ENCODE measurements at regions not wholly inside any gene's neighbourhood (a gene's known extent, or its start where the extent isn't known, plus 50 kb on each side); places are given as distances from the start of the nearest gene placed in this dataset.
"Not testable (repeated sequence)": the region's sequence is repeated elsewhere in the genome, so short reads cannot be mapped to it uniquely, and the experiment has no call there.

DNA sequence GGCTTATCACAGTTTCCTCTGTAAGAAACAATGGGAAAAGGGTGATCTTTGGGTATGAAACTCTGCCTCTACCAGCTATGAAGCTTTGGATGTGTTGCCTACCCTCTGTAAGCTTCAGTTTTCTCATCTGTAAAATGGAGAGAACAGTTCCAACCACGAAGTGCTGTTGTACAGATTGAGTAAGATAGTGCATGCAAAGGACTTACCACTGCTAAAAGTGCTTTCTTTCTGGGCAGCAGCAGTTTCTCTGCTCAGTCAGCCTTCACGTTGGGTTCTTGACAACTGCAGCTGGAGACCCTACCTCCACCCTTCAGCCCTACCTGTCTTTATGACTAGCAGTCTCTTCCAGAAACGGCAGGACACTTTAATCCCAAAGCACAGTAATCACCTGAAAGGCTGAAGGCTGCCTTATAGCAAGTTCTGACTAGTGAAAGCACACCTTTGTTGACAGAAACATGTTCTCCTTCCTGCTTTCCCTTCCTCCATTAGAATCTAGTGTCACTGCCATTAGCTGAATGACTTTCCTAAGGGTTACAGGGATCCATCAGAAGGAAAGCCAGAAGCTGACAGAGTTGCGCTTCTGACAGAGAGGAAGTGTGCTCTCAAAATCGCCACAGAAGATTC lies 91.4 kb downstream of the RPL27A start:
- Histone ChIP-seq H3K79me1 (ENCODE audit: insufficient read depth, low read depth, low read length, poor library complexity, severe bottlenecking) (no peaks in the 10 kb centered on the region), H4K91ac (ENCODE audit: insufficient read length, low read depth, low read length) (no peak overlapping the region), H2AK5ac (ENCODE audit: insufficient read length, low read length) (no peak overlapping the region), H3K27me3 (ENCODE audit: insufficient read depth, low read length) (no peaks in the 10 kb centered on the region), H3K4me2 (ENCODE audit: insufficient read depth, insufficient read length, low read length) (no peak overlapping the region), H3K9ac (ENCODE audit: extremely low read depth, insufficient read length, low read length) (no peak overlapping the region), H2AFZ (ENCODE audit: low read length) (no peak overlapping the region), H2BK15ac (ENCODE audit: low read depth, low read length) (no peak overlapping the region), H3K27ac (ENCODE audit: insufficient read length, low read depth, low read length) (no peak overlapping the region), H3K79me2 (ENCODE audit: insufficient read depth, low read length) (no peaks in the 10 kb centered on the region), H2BK12ac (ENCODE audit: insufficient read length, low read depth, low read length) (no peak overlapping the region), H3K9me3 (ENCODE audit: control insufficient read depth, low read depth, low read length) (no peaks in the 10 kb centered on the region), H3K14ac (ENCODE audit: insufficient read depth, low read length) (no peak overlapping the region; the same call in 1 of the 2 replicates), H3T11ph (ENCODE audit: low read length) (no peak overlapping the region), H2BK20ac (ENCODE audit: low read depth, low read length, poor library complexity, severe bottlenecking) (no peak overlapping the region), H4K8ac (replicated peaks; ENCODE audit: insufficient read length, low read depth, low read length) (no peak overlapping the region), H3K4ac (ENCODE audit: low read depth, low read length) (no peak overlapping the region), H2BK120ac (ENCODE audit: low read depth, low read length, poor library complexity, severe bottlenecking) (no peak overlapping the region), H2BK5ac (ENCODE audit: insufficient read length, low read length) (no peak overlapping the region), H3K4me1 (ENCODE audit: insufficient read depth, low read length) (no peaks in the 10 kb centered on the region), H4K5ac (ENCODE audit: insufficient read length, low read depth, low read length) (no peak overlapping the region), H3K23me2 (ENCODE audit: insufficient read length, low read depth, low read length, poor library complexity, severe bottlenecking) (no peaks in the 10 kb centered on the region), H3K56ac (ENCODE audit: insufficient read length, low read depth, low read length) (no peak overlapping the region), H3K23ac (ENCODE audit: insufficient read length, low read depth, low read length) (no peak overlapping the region), H4K20me1 (ENCODE audit: control insufficient read depth, insufficient read depth, insufficient read length) (no peaks in the 10 kb centered on the region), H3K18ac (ENCODE audit: insufficient read length, low read depth, low read length) (no peak overlapping the region)
- TF ChIP-seq, protein P1, sequence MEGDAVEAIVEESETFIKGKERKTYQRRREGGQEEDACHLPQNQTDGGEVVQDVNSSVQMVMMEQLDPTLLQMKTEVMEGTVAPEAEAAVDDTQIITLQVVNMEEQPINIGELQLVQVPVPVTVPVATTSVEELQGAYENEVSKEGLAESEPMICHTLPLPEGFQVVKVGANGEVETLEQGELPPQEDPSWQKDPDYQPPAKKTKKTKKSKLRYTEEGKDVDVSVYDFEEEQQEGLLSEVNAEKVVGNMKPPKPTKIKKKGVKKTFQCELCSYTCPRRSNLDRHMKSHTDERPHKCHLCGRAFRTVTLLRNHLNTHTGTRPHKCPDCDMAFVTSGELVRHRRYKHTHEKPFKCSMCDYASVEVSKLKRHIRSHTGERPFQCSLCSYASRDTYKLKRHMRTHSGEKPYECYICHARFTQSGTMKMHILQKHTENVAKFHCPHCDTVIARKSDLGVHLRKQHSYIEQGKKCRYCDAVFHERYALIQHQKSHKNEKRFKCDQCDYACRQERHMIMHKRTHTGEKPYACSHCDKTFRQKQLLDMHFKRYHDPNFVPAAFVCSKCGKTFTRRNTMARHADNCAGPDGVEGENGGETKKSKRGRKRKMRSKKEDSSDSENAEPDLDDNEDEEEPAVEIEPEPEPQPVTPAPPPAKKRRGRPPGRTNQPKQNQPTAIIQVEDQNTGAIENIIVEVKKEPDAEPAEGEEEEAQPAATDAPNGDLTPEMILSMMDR (conservative IDR thresholded peaks at IDR 0.05) = no peak
- no peaks in the 10 kb centered on the region for H3K9me3 Mint-ChIP-seq
- H3K27me3 Mint-ChIP-seq (ENCODE audit: low read depth) = no peaks in the 10 kb centered on the region
- no peak for DNase-seq
- H3K36me3 Mint-ChIP-seq (ENCODE audit: insufficient read depth in 1 of 3, low read depth in 3 of 3) = peaks cover 0 to 2% (median 0%) of the 10 kb centered on the region in 3 experiments; a peak in 1 of 7 replicates
- H3K4me3 Mint-ChIP-seq = no peak overlapping the region
- H3K27ac Mint-ChIP-seq = peak overlapping the region in 1 of 3 experiments; percentile 49; a peak in 2 of 7 replicates
- peaks cover 16 to 21% of the 10 kb centered on the region in 2 experiments for H3K4me1 Mint-ChIP-seq
- WGBS (ENCODE audit: extremely low coverage, insufficient read length, low lambda C conversion rate) = no CpG with 5 or more reads among the region's 5 CpGs

DNA sequence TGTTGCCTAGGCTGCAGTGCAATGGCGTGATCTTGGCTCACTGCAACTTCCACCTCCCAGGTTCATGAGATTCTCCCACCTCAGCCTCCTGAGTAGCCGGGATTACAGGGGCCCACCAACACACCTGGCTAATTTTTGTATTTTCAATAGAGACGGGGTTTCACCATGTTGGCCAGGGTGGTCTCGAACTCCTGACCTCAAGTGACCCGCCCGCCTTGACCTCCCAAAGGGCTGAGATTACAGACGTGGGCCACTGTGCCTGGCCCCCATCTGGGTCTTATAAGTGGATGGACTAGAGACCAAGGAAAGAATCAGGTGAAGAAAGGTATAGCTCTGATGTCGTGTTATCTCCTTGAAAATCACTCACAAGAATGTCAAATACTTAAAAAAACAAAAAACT lies 92.3 kb downstream of the RPL27A start:
- H3K14ac ChIP-seq (ENCODE audit: insufficient read depth, low read length); H3K79me1 ChIP-seq (ENCODE audit: insufficient read depth, low read depth, low read length, poor library complexity, severe bottlenecking); H2BK20ac ChIP-seq (ENCODE audit: low read depth, low read length, poor library complexity, severe bottlenecking); H3K18ac ChIP-seq (ENCODE audit: insufficient read length, low read depth, low read length); H3K4me2 ChIP-seq (ENCODE audit: insufficient read depth, insufficient read length, low read length); H2AFZ ChIP-seq (ENCODE audit: low read length); H3K9ac ChIP-seq (ENCODE audit: extremely low read depth, insufficient read length, low read length); H3T11ph ChIP-seq (ENCODE audit: low read length); H3K4me1 ChIP-seq (ENCODE audit: insufficient read depth, low read length); H3K27ac ChIP-seq (ENCODE audit: insufficient read length, low read depth, low read length); DNase-seq; H3K4me3 Mint-ChIP-seq; H3K79me2 ChIP-seq (ENCODE audit: insufficient read depth, low read length); H2AK5ac ChIP-seq (ENCODE audit: insufficient read length, low read length); H3K56ac ChIP-seq (ENCODE audit: insufficient read length, low read depth, low read length); H2BK120ac ChIP-seq (ENCODE audit: low read depth, low read length, poor library complexity, severe bottlenecking); H3K27me3 Mint-ChIP-seq (ENCODE audit: low read depth); H3K9me3 ChIP-seq (ENCODE audit: control insufficient read depth, low read depth, low read length); H4K91ac ChIP-seq (ENCODE audit: insufficient read length, low read depth, low read length); H4K8ac ChIP-seq (replicated peaks; ENCODE audit: insufficient read length, low read depth, low read length); H2BK12ac ChIP-seq (ENCODE audit: insufficient read length, low read depth, low read length); H3K27me3 ChIP-seq (ENCODE audit: insufficient read depth, low read length); H3K4ac ChIP-seq (ENCODE audit: low read depth, low read length); H2BK15ac ChIP-seq (ENCODE audit: low read depth, low read length); H3K23me2 ChIP-seq (ENCODE audit: insufficient read length, low read depth, low read length, poor library complexity, severe bottlenecking); H3K9me3 Mint-ChIP-seq; H4K20me1 ChIP-seq (ENCODE audit: control insufficient read depth, insufficient read depth, insufficient read length); H4K5ac ChIP-seq (ENCODE audit: insufficient read length, low read depth, low read length); H2BK5ac ChIP-seq (ENCODE audit: insufficient read length, low read length); H3K23ac ChIP-seq (ENCODE audit: insufficient read length, low read depth, low read length); H3K36me3 Mint-ChIP-seq (ENCODE audit: insufficient read depth in 1 of 3, low read depth in 3 of 3): not testable (repeated sequence)
- Mint-ChIP-seq H3K4me1 (peaks cover 16 to 18% of the 10 kb centered on the region in 2 experiments), H3K27ac (peak overlapping the region in 1 of 3 experiments; percentile 47; a peak in 1 of 7 replicates)
- WGBS (ENCODE audit: extremely low coverage, insufficient read length, low lambda C conversion rate) = no CpG with 5 or more reads among the region's 8 CpGs

All from H9 (cell line).